ENCODE measurements at regions not wholly inside any gene's neighbourhood (a gene's known extent, or its start where the extent isn't known, plus 50 kb on each side); places are given as distances from the start of the nearest gene placed in this dataset.

DNA sequence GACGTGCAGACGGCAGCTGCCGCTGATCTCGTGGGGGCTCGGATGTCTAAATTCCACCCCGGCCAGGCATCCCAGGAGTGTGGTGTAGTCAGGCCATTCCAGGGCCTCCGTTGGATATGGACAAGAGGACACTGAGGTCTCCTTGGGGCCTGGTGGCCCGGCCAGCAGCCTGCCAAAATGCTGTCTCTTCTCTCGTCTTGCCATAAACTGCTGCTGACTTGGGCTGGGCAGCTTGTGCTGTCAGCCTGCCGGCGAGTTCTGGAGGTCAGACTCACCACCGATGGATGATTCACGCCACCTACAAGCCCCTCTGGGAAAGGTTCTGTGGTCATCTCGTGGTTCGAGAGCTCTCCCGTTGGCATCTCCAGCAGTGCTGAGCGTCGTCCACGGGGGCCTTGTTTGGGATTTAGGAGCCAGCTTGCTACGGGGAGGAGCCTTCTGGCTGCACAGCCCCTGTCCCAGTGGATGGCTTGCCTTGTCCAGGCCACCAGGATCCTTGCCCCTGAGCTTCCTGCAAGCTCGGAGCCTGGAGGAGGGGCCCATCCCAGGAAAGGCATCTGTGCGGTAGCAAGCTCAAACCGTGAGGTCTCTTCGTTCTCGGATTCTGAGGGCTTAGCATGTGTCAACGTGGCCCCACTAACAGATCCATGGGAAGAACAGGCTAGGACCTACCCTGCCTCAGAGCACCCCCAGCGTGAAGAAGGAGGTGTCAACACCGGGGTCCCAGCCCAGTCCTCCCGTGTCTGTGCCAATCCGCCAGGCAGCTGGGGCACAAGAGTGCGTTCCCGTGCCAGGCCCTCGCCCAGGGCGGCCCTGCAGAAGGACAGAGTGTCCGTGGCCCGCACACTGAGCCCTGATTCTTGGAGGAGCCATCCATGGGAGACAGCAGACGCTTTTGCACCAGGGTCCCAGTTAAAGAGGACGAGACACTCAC, 1114.1 kb downstream of the BRD1 start:
- TF ChIP-seq, protein P1, sequence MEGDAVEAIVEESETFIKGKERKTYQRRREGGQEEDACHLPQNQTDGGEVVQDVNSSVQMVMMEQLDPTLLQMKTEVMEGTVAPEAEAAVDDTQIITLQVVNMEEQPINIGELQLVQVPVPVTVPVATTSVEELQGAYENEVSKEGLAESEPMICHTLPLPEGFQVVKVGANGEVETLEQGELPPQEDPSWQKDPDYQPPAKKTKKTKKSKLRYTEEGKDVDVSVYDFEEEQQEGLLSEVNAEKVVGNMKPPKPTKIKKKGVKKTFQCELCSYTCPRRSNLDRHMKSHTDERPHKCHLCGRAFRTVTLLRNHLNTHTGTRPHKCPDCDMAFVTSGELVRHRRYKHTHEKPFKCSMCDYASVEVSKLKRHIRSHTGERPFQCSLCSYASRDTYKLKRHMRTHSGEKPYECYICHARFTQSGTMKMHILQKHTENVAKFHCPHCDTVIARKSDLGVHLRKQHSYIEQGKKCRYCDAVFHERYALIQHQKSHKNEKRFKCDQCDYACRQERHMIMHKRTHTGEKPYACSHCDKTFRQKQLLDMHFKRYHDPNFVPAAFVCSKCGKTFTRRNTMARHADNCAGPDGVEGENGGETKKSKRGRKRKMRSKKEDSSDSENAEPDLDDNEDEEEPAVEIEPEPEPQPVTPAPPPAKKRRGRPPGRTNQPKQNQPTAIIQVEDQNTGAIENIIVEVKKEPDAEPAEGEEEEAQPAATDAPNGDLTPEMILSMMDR (IDR thresholded peaks at IDR 0.05; ENCODE audit: low read depth, low read length, poor library complexity, severe bottlenecking): no peak
- TF ChIP-seq EZH2phosphoT487 (IDR thresholded peaks at IDR 0.05; ENCODE audit: borderline replicate concordance, low read length): no peak
